NOMO-1 treated with DMSO at 0.1 percent for 48 hours (cell line): ENCODE measurements at regions not wholly inside any gene's neighbourhood (a gene's known extent, or its start where the extent isn't known, plus 50 kb on each side); places are given as distances from the start of the nearest gene placed in this dataset.
"Not testable (repeated sequence)": the region's sequence is repeated elsewhere in the genome, so short reads cannot be mapped to it uniquely, and the experiment has no call there.

Source experiments
- DNase-seq: peaks from one replicate; lab custom pipeline; 2025; ENCODE audit not compliant: unreplicated experiment; lab: John Stamatoyannopoulos, UW

DNA sequence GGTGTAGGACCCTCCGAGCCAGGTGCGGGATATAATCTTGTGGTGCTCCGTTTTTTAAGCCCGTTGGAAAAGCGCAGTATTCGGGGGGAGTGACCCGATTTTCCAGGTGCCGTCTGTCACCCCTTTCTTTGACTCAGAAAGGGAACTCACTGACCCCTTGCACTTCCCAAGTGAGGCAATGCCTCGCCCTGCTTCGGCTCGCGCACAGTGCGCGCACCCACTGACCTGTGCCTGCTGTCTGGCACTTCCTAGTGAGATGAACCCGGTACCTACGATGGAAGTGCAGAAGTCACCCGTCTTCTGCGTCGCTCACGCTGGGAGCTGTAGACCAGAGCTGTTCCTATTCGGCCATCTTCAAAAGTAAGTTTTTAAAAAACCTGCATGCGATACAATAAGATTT is 362.1 kb downstream of the HS3ST1 start:
- DNase-seq = not testable (repeated sequence)

DNA sequence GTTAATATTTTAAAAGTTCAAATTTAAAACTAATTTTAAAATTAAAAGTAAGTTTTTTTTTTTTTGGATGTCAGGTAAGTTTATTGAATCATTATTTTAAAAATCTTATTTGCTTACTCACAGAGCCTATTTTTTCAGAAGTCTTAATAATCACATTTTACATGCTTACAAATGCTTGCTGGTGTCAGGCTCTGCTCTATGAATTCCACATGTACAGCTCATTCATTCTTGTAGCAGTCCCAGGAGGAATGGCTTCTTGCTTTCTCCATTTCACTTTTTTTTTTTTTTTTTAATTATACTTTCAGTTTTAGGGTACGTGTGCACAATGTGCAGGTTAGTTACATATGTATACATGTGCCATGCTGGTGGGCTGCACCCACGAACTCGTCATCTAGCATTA is 368.1 kb downstream of the HS3ST1 start:
- not testable (repeated sequence) for DNase-seq

DNA sequence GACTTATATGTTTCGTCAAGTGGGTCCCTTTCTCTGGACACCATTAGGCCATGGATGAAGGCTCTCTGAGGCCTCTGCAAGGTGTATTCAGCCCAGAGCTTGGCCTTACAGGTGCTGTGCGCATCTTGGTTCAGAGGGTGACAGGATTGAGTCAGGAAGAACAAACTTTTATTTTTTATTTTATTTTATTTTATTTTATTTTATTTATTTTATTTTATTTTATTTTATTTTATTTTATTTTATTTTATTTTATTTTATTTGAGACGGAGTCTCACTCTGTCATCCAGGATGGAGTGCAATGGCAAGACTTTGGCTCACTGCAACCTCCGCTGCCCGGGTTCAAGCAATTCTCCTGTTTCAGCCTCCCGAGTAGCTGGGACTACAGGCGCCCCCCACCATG is 370.4 kb upstream of the CLNK start:
- DNase-seq = not testable (repeated sequence)

DNA sequence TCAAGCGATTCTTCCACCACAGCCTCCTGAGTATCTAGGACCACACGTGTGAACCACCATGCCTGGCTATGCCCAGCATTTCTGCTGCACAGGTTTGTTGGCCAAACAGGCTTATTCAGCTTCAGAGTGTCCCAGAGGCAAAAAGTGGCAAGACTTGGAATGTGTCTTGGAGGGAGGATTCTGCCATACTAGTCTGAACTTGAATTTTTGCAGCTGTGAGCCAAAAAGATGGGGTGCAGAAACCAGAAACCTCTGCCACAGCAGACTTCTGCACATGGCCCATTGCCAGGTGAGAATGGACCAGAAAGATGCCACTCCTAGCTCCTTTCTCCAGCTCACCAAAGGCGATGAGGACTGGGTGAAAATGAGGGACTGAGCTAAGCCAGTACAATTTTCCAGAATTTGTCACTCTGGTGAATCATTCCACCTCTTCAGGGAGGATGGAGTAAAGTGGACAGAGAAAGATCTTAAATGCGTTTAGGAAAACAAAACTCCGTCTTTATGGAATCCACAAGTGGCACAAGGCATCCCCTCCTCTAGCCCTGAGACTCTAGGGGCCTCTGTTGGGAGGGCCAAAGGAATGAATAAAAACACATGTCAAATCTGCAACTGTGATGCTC is 369.1 kb upstream of the CLNK start:
- no peak for DNase-seq

DNA sequence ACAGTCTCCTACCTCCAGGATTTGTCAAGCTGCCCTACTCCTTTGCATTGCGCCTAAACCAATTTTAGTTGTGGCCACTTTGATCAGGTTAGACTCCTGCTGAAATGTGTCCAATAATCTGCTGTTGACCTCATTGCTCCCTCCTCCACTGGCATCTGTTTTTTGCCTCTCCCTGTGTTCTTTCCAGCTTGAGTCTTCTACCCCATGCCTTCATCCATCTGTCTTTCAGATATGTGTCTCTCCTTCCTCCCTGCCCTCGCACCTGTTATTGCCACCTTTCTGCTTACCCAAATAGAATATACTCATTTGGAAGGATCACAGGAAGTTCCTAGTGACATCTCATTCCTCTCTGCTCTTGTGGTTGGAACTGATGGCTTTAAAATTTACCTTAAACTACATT is 366.6 kb upstream of the CLNK start:
- DNase-seq = no peak

DNA sequence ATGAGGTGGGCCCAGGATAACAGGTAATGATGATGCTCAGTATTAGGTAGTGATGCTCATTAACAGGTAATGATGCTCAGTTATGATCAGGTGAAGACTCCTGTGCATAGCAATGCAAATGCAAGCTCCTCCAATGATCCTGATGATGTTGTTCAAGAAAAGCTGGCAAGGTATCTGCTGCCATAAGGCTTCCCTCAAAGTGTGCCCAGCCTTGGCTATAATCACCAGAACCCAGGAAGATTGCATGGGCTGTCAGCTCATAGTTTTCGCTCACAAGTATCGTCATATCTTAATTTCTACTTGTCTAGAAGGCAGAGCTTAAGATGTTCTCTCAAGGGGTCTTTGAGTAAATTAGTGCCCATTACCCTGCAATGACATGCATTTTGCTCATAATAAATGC is 366.2 kb upstream of the CLNK start:
- no peak for DNase-seq

DNA sequence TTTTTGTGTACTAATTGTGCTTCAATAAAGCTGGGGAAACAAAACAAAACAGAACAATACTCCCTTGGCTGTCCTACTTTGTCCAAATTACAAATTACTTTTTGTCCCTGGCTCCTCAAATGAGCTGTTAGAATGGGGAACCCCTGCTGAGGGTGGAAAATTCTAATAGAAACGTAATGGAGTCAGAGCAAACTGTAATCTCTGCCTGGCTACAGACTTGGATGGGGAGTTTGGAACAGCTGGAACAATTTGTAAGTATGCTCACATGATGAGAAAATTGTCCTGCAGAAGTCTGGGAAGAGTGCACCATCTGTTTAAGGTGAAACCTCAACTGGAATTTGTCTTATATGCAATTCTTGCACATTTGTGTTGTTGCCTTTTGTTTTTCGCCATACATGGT is 364.4 kb upstream of the CLNK start:
- DNase-seq = no peak

DNA sequence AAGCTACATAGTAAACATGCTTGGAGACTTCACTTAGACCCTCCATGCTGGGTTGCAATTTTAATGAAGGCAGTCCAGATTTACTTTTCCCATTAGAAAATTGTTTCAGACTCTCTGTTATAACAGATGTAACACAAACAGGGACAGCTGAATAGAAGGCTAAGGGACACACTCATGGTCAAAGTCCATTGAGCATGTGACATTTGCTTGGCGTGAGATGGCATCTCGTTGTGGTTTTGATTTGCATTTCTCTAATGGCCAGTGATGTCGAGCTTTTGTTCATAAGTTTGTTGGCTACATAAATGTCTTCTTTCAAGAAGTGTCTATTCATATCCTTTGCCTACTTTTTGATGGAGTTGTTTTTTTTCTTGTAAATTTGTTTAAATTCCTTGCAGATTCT is 358.2 kb upstream of the CLNK start:
- no peak for DNase-seq

DNA sequence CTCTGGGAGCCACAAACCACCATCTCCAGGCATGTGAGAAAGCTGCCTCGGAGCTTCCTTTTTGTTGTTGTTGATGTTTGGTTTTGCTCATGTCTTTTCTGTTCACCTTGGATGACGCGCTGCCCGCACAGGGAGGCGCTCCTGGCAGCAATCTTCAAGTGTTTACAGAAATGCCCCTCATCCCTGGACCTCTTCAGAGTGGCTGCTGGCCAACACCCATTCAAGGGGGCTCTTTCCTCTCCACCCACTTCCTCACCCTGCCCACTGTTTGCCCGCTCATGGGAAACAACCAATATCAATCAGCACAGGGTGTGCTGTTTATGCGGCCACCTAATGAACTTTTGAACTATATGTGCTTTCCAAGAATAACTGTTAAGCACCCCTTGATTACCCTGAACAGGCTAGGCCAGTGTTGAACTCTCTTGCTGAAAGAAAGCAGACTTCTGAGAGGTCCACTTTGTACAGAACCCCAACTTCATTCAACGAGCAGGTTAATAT is 355.1 kb upstream of the CLNK start:
- no peak for DNase-seq

DNA sequence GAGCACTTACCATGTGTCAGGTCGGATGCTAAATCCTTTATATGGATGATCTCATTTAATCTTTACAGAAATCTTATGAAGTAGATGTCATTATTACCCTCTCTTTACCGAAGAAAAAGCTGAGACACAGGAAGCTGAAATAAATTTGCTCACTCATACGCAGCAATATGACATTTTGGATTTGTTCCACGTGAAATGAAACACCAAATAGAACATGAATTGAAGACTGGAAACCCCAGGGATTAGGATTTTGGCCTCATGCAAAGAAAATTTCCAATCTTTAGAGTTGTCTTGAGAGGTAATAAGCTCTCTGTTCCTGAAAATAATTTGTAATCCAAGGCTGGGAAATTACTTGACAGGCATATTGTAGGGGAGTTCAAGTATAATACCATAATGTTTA is 354.4 kb upstream of the CLNK start:
- DNase-seq = no peak

DNA sequence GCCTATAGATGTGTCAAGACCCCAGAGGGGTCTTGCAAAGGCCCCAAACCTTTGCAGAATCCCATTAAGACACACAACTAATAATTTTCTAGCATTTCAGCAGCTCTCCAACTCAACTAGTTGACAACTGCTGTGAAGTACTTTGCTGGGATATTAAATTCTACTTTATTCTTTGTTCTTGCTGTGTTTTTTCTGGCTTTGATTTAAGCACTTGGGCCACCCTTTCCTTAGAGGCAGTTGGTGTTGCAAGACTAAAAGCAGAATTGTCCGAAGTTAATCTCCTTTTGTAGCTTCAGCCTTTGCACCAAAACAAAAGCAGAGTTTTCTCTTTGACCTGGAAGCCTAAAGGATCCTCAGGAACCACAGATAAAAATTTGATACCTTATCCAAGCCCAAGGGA is 353.1 kb upstream of the CLNK start:
- no peak for DNase-seq

DNA sequence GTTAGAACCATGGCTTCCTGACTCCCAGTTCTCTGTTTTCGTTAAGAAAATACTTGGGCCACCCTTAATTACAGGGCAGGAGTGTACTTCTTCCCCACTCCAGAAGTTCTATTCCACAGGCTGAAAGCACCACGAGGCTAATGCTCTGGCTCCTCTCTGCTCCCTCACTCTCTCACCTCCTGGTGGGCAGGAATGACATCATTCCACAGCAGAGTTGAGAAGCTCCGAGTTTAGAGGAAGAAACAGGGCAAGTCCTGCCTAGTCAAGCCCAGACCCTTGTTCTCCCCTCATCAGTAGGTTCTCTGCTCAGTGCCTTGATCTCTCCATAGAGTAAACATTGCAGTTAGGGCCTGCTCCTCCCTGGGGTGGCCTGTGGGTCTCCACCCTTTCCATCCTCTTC is 343.8 kb upstream of the CLNK start:
- no peak for DNase-seq

DNA sequence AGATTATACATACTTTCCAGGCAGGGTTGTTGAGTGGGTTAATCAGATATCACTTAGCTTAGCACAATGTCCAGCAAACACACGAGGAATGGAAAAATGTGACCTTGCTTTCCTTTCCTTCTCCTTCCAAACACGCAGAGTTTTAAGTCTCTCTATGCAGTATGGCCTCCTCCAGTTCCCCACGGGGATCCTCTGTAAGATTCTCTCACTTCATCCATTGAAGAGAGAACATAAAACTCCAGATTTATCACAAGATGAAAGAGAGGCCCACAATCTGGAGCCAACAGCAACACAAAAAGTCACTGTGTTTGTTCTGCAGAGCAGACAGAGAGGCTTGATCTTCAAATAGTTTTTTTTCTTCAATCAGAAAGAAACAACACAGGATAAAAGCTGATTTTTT is 336.8 kb upstream of the CLNK start:
- no peak for DNase-seq

DNA sequence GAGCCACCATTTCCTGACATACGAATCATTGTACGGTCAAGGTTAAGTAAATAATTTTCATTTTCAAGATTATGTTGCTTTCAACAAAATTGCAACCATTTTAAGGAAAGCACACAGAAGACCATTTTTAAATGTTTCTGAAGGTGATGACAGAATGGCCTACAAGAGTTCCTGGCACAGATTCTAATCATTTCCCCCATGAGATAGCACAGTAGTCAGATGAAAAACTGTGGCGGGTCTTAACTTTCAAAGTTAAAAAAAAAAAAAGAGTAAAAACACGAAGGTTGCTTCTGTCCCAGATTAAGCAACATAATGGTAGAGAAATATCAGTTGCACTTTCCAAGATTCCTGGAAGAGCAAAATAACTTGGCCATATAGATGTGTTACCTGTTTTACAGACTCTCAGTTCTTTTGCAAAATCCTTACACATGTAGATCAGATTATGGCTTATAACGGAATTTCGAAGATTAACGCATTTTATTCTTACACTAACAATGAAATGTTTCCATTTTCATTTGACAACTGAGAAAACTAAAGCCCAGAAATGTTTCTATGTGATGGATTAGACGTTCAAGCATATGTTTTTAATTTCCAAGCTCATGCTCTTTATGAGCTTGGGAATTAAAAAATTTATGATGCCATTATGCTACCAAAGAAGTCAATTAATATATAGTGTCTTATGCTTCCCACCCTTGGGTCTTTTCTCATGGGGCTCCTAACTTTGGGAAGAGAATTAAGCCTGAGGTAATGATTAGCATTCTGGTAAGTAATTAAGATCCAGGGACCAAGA is 335.1 kb upstream of the CLNK start:
- no peak for DNase-seq

DNA sequence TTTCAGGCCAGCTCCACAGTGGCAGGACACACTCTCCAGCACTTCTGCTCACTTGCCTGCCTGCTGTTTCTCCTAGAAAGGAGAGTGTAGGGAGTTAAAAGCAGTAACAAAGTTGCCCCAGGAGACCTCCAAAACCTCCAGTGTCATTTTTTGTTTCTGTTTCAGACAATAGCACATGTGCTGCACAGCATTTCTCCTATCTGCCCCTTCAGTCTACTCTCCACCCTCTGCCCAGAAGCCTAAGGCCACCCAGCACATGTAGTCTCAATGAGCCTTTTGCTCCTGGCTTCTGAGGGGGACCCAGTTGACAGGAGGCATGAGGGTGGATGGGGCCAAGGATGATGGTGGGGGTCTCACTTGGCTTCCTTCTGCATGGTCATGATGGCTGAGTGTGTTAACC is 329.6 kb upstream of the CLNK start:
- no peak for DNase-seq

DNA sequence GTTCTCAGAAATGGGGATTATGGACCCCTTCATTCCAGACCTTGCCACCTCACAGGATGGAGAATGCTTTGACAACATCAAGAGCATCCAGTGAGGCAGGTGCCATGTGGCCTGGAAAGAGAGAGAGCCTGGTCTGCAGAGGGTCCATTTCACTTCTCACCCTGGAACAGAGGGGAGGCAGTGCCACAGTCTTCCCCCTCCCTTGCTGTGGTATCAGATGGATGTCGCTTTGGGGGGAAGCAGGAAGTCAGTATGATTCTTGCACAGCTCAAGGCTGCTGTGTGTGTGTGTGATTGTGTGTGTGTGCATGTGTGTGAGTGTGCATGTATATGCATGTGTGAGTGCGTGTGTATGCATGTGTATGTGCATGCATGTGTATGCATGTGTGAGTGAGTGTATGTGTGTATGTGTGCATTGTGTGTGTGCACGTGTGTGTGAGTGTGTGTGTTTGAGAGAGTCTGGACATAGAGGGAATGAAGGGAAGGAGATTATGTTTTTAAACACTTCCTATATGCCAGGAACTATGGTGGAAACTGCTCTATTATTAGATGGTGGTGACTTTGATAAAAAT is 328.6 kb upstream of the CLNK start:
- no peak for DNase-seq

DNA sequence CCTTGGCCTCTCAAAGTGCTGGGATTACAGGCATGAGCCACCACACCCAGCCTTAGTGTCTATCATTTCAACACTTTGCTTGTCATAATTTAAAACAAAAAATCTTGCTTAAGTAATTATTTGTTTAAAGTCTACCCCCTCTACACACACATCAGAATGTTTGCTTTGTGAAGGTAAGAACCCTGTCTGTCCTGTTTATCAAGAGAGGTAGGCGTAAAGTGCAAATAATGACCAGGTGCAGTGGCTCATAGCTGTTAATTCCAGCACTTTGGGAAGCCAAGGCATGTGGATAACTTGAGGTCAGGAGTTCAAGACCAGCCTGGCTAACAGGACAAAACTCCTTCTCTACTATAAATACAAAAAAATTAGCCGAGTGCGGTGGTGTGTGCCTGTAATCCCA is 326.7 kb upstream of the CLNK start:
- no peak for DNase-seq

DNA sequence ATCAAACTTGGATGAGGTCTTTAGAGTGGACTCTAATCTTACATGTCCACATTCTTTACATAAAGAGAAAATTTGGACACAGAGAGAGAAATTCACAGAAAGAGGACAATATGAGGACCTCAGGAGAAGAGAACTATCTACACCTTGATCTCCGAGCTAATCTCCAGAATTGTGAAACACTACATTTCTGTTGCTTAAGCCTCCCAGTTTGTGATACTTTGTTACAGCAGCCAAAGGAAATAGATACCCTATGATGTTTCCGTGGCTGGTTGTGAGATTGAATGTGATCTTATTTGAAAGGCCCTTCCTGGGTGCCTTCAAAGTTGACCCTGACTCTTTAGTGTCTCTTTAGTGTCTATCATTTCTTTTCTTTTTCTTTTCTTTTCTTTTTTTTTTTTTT is 326.1 kb upstream of the CLNK start:
- no peak for DNase-seq

DNA sequence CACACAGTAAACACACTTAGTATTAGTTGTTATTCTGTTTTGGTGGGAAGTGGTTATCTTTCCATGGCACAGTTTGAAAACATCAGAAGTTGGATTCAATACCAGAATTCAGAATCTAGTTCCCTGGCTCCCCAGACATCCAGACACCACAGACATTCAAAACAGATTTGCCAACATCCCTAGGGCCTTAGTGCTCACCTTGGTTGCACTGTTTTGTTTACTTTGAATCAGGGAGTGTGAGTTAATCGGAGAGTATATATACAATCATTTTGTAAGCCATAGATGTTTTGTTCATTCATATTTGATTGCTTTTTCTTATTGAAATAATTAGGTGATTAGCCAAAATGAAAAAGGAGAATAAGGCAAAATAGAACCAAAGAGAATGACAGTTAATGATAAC is 324.7 kb upstream of the CLNK start:
- no peak for DNase-seq

DNA sequence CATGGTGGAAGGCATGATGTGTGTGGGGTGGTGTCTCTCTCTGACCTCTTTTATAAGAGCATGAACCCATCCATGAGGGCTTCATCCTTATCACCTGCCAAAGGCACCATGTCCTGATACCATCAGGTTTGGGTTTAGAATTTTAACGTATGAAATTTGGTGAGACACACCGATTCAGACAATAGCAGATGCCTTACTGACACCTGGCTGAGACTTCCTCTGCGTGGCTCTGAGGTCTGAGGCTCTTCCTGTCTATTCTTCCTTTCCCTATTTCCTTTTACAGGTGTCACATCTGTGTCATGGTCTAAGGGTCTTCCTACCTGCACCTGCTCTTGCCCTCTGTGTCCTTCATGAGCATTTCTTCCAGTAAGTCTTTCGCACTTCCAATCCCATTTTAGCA is 320.7 kb upstream of the CLNK start:
- DNase-seq = no peak

DNA sequence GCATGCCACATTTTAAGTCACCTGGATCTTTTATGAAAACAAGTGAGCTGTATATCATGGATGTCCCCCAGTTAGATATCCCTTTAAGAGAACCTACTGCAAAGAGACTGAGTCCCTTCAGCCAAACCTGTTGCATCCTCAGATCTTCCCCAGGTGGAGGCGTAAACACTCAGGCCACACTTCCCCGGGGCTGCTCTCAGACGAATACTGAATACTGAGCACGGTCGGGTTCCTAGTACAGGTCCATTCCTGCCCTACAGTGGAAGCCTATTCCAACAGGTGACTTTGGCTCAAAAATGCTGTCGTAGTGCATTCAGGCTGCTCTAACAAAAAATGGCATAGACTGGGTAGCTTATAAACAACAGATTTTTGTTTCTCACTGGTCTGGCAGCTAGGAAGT is 320.2 kb upstream of the CLNK start:
- no peak for DNase-seq

DNA sequence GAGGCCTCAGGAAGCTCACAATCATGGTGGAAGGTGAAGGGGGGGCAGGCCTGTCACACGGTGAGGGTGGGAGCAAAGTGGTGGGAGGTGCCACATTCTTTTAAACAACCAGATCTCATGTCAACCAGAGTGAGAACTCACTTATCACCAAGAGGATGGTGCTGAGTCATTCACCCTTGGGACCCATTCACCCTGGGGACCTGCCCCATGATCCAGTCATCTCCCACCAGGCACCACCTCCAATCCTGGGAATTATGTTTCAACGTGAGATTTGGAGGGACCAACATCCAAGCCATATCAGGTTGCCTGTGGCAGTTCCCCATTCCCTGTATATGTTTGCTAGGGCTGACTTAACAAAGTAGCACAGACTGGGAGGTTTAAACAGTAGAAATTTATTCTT is 318.4 kb upstream of the CLNK start:
- no peak for DNase-seq

DNA sequence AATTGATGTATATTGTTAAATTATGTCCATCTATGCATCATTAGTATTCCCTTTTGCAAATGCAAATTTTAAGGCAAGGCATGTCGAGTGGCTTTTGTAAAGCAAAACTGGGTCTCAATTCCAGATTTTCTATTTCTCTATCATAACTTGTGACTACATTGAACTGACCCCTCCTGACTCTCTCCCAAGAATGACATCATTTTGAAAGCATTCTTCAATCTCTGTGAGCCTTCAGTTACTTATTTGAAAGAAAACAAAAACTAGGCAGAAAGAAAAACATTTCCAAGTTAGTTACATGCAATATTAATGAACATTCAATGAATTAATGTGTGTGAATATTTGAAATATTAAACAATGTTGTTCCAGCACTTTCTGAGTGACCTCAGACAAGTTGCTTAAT is 314.3 kb upstream of the CLNK start:
- no peak for DNase-seq
